B cell (primary cell): ENCODE measurements at regions not wholly inside any gene's neighbourhood (a gene's known extent, or its start where the extent isn't known, plus 50 kb on each side); places are given as distances from the start of the nearest gene placed in this dataset.

ENCODE experiments used
- CTCF ChIP-seq: fragments of 200-600 bp; IDR thresholded peaks from one replicate; pipeline ENCODE4 v1.8.0; 2022; ENCODE audit warnings: antibody characterized with exemption, mild to moderate bottlenecking
- EZH2 ChIP-seq: IDR thresholded peaks from 2 replicates; pipeline ENCODE4 v1.6.1; 2012; ENCODE audit warnings: borderline replicate concordance, low read depth, mild to moderate bottlenecking, moderate library complexity, low read length; ENCODE audit not compliant: insufficient read depth, poor library complexity, severe bottlenecking

GRCh38 chr20:48382304-48382703 lies 445.5 kb downstream of the PREX1 start:
- no peak for TF ChIP-seq CTCF
- no peak for TF ChIP-seq EZH2
